Amniotic epithelial cell (primary cell): ENCODE measurements at regions not wholly inside any gene's neighbourhood (a gene's known extent, or its start where the extent isn't known, plus 50 kb on each side); places are given as distances from the start of the nearest gene placed in this dataset.

Experiments
- DNase-seq: peaks from one replicate; pipeline ENCODE4 v3.0.0-alpha.2; 2010; ENCODE audit warnings: low read depth

GRCh38 chr14:82138431-82138830 is 604.8 kb upstream of the SEL1L start:
- DNase-seq = no peak

GRCh38 chr14:82146846-82147245 is 613.2 kb upstream of the SEL1L start:
- DNase-seq = no peak

GRCh38 chr14:82153689-82154088 is 620.0 kb upstream of the SEL1L start:
- no peak for DNase-seq

GRCh38 chr14:82159624-82160023 is 626.0 kb upstream of the SEL1L start:
- DNase-seq = no peak

GRCh38 chr14:82180139-82180538 is 646.5 kb upstream of the SEL1L start:
- no peak for DNase-seq

GRCh38 chr14:82182646-82183045 is 649.0 kb upstream of the SEL1L start:
- no peak for DNase-seq

GRCh38 chr14:82190742-82191141 is 657.1 kb upstream of the SEL1L start:
- no peak for DNase-seq

- DNase-seq = no peak
Measured at GRCh38 chr14:82192387-82192786, 658.7 kb upstream of the SEL1L start.

- DNase-seq = no peak
Measured at GRCh38 chr14:82223276-82223675, 689.6 kb upstream of the SEL1L start.

- DNase-seq = no peak
Measured at GRCh38 chr14:82224610-82225009, 691.0 kb upstream of the SEL1L start.

- no peak for DNase-seq
Measured at GRCh38 chr14:82230748-82231147, 697.1 kb upstream of the SEL1L start.

- DNase-seq = no peak
Measured at GRCh38 chr14:82238649-82239048, 705.0 kb upstream of the SEL1L start.

- DNase-seq = no peak
Measured at GRCh38 chr14:82239223-82239622, 705.6 kb upstream of the SEL1L start.

- no peak for DNase-seq
Measured at GRCh38 chr14:82244791-82245190, 711.1 kb upstream of the SEL1L start.

GRCh38 chr14:82251494-82251893 is 717.8 kb upstream of the SEL1L start:
- DNase-seq = no peak

- DNase-seq = no peak
Measured at GRCh38 chr14:82270286-82270685, 736.6 kb upstream of the SEL1L start.

- DNase-seq = no peak
Measured at GRCh38 chr14:82298811-82299210, 765.2 kb upstream of the SEL1L start.

GRCh38 chr14:82309199-82309598 is 775.5 kb upstream of the SEL1L start:
- DNase-seq = no peak

GRCh38 chr14:82313889-82314288 is 780.2 kb upstream of the SEL1L start:
- no peak for DNase-seq

- no peak for DNase-seq
Measured at GRCh38 chr14:82328442-82328841, 794.8 kb upstream of the SEL1L start.

GRCh38 chr14:82341261-82341810 is 807.7 kb upstream of the SEL1L start:
- no peak for DNase-seq

- DNase-seq = no peak
Measured at GRCh38 chr14:82342596-82342995, 808.9 kb upstream of the SEL1L start.

GRCh38 chr14:82345184-82345583 is 811.5 kb upstream of the SEL1L start:
- DNase-seq = no peak

GRCh38 chr14:82354126-82354525 is 820.5 kb upstream of the SEL1L start:
- DNase-seq = no peak

GRCh38 chr14:82359201-82359600 is 825.5 kb upstream of the SEL1L start:
- no peak for DNase-seq
